GM21619 (cell line): ENCODE measurements at regions not wholly inside any gene's neighbourhood (a gene's known extent, or its start where the extent isn't known, plus 50 kb on each side); places are given as distances from the start of the nearest gene placed in this dataset.
"Not testable (repeated sequence)": the region's sequence is repeated elsewhere in the genome, so short reads cannot be mapped to it uniquely, and the experiment has no call there.

ENCODE experiments used
- ATAC-seq: cut with Tn5 transposase; IDR thresholded peaks from one replicate; pipeline ENCODE4 v1.9.1; 2021; ENCODE audit not compliant: unreplicated experiment

GRCh38 chr18:78875016-78875777 lies 104.4 kb upstream of the SALL3 start:
- no peak for ATAC-seq

GRCh38 chr18:78875778-78876650 lies 103.6 kb upstream of the SALL3 start:
- no peak for ATAC-seq

DNA sequence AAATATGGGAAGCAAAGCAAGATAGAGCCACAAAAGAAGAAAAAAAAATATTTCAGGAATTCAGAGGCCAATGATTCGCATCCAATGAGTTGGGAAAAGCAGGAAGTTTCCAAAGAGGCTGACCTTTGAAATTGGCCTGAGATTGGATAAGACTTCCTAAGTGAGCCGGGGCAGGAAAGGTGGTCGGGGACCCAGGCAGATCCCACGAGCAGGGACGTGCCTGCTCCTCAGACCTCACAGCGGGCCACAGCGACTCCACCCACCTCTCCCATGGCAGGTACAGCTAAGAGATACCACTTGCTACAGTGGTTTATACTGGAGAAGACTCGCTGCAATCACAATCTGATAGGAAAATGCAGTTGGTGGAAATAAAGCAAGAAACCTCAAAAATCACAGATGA lies 102.8 kb upstream of the SALL3 start:
- no peak for ATAC-seq

DNA sequence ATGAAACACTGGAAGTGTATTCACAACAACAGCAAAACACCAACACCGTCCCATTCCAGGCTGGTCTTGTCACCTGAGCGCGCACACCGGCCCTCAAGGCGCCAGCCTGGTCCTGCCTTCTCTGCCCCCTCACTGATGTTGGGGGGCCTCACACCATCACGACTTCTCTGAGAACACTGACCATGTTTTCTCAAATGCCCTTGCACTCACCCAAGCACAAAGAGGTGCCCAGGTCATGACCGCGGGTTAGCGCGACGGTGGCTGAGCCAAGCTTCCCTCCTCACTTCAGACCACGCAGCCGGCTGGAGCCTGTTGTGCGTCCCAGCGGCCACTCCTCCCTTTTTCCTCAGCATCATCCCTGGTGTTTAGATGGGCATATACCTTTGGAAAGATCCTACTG lies 101.3 kb upstream of the SALL3 start:
- no peak for ATAC-seq

GRCh38 chr18:78879072-78879883 lies 100.3 kb upstream of the SALL3 start:
- not testable (repeated sequence) for ATAC-seq

GRCh38 chr18:78882585-78882984 lies 97.0 kb upstream of the SALL3 start:
- no peak for ATAC-seq

- ATAC-seq = no peak
These were observed 96.1 kb upstream of the SALL3 start for GRCh38 chr18:78883501-78883900.

GRCh38 chr18:78884502-78884901 lies 95.1 kb upstream of the SALL3 start:
- no peak for ATAC-seq

DNA sequence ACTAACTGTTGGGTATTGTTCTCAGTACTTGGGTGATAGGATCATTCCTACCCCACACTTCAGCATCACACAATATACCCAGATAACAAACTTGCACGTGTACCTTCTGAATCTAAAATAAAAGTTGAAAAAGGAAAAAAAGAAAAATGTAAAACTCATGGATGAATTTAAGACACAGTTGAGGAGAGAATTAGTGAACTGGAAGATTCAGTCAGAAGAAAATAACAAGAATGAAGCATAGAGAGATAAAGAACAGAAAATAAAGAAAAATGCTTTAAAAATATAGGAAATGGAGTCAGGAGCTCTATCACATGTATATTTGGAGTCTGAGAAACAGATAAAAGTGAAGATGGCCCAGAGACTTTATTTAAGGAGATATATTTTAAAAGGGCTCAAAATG lies 90.4 kb upstream of the SALL3 start:
- no peak for ATAC-seq

- ATAC-seq = no peak
These were observed 89.2 kb upstream of the SALL3 start for GRCh38 chr18:78890388-78890787.

GRCh38 chr18:78891185-78891762 lies 88.3 kb upstream of the SALL3 start:
- ATAC-seq = no peak

GRCh38 chr18:78892177-78892576 lies 87.4 kb upstream of the SALL3 start:
- no peak for ATAC-seq

DNA sequence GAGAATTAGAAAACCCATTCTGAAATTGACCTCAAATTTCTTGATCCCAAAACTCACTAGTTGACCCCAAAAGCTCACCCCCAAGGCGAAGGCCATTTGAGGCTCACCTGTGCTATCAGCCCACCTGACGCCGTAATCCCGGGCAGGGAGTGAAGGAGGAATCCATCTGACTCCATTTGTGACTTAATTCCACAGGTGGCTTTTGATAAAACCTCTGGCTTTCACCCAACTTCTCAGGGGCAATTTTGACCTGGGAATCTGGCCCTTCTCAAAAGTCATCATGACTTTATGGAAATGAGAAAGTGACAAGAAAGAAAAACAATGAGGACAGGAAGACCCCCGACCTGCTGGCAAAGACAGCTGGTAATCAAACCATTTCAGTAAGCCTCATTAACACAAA lies 86.9 kb upstream of the SALL3 start:
- no peak for ATAC-seq

DNA sequence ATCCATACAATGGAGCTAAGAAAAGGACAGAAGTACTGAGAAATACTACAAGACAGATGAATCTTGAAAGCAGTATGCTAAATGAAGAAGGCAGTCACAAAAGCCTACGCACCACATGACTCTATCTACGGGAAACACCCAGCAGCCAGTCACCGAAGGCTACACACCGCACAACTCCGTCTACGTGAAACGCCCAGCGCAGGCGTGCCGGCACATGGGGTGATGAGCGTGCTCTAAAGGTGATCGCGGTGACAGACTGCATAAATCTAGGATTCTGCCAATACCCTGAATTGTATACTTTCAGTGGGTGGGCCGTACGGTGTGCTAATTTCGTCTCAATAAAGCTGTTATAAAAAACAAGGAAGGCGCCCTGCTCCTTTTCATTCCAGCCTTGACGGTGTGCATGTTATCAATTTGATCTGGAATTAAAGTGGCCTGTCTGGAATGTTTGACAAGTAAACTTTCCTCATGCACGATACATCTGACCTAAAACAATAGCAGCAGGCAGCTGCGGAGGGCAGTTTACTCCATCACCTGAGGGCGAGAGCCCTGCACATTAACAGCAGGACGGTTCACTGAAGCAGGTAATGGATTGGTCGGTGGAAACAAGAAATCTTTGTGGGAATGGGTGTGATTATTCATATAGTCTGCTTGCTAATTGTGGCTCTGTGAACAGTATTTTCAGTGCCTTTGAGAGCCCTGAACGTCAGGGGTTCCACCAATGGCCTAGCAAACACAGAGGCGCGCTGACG lies 86.2 kb upstream of the SALL3 start:
- no peak for ATAC-seq

DNA sequence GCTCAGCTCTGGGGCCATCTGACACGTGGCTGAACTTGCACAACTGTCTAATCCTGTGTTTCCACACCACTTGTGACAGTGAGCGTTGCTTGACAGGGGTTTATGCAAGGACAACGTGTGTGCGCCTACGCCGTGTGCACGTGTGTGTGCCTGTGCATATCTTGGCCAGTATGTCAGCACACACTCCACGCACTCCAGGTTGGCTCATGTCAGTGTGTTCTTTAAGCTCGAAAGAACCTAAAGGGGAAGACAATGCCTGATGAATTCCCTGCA lies 85.6 kb upstream of the SALL3 start:
- no peak for ATAC-seq

DNA sequence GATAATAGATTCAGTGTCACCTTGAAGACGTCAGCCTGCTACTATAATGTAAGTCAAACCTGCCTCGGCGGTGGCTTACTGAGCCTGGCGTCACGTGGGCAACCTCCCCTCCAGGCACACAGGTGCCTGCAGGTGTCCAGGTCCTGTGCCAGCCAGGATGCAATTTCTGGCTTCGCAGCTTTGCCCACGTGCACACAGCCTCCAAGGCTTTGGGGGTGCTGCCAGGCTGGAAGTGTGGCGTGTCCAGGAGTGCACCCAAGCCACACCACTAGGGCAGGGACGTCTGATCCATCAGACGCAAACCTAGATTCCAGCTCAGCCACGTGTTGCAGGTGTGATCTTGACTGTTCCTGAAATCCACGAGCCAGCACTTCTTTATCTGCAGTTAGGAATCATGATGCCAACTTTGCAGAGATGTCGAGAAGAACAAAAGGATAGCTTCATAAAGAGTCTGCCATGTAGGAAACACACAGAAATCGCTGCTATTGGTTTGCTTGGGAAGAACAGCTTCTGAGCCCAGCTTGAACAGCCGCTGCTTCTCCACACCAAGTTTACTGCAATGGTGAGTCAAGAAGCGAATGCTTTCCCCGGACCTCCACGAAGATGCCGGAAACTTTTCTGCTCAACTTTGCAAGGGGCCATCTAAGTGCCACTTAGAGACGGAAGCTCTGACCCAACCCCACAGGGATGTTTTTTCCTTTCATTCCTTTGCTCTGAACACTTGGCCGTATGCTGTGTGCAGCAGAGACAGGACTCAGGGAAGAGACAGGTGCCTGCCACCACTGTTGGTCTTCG lies 84.2 kb upstream of the SALL3 start:
- ATAC-seq = no peak

GRCh38 chr18:78896111-78896905 lies 83.3 kb upstream of the SALL3 start:
- ATAC-seq = no peak

DNA sequence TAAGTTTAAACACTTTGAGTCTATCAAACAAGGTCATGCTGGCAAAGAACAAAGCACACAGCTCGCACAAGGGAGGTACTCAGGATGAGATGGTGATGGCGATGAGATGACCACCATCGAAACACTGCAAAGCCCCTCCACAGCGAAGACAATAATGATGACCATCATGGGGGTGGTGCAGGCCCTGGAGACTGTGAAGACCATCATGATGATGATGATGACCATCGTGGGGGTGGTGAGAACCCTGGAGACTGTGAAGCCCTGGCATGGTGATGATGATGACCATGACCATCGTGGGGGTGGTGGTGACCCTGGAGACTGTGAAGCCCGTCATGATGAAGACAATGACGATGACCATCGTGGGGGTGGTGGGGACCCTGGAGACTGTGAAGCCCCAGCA lies 81.6 kb upstream of the SALL3 start:
- ATAC-seq = no peak

- no peak for ATAC-seq
These were observed 81.0 kb upstream of the SALL3 start for GRCh38 chr18:78898635-78899034.
